Activated CD4-positive, alpha-beta memory T cell treated with anti-CD3 and anti-CD28 coated beads for 36 hours (primary cell): ENCODE measurements at regions not wholly inside any gene's neighbourhood (a gene's known extent, or its start where the extent isn't known, plus 50 kb on each side); places are given as distances from the start of the nearest gene placed in this dataset.
A peak's percentile ranks its signal among the peaks of the same experiment; 100 is the strongest.

Source experiments
- CTCF ChIA-PET: fragments of 350-600 bp; sonication (Branson Sonifier 250); formaldehyde crosslinking; loops from one replicate; lab custom pipeline; 2021; ENCODE audit warnings: antibody characterized with exemption, inconsistent platforms; lab: Charles Lee
- POLR2A ChIA-PET: fragments of 350-600 bp; sonication (Branson Sonifier 250); formaldehyde crosslinking; loops from one replicate; lab custom pipeline; 2021; ENCODE audit warnings: antibody characterized with exemption; lab: Charles Lee
- DNase-seq: peaks from one replicate; pipeline ENCODE4 v3.0.0-alpha.2; 2020
- H3K27ac Mint-ChIP-seq: one replicate; pipeline ENCODE4 v1.8.0; 2021; ENCODE audit warnings: mixed read lengths
- H3K27me3 Mint-ChIP-seq: one replicate; pipeline ENCODE4 v1.8.0; 2021; ENCODE audit warnings: mixed read lengths
- H3K36me3 Mint-ChIP-seq: one replicate; pipeline ENCODE4 v1.8.0; 2021; ENCODE audit warnings: mixed read lengths
- H3K4me1 Mint-ChIP-seq: one replicate; pipeline ENCODE4 v1.8.0; 2021; ENCODE audit warnings: low read depth, mixed read lengths
- H3K4me3 Mint-ChIP-seq: one replicate; pipeline ENCODE4 v1.8.0; 2021; ENCODE audit warnings: mild to moderate bottlenecking, mixed read lengths
- H3K9me3 Mint-ChIP-seq: one replicate; pipeline ENCODE4 v1.8.0; 2021; ENCODE audit warnings: mixed read lengths
- intact Hi-C: fragments of 100-400 bp; cut with micrococcal nuclease; formaldehyde crosslinking; loops from one replicate; pipeline ENCODE4 v1.15.1; 2023

DNA sequence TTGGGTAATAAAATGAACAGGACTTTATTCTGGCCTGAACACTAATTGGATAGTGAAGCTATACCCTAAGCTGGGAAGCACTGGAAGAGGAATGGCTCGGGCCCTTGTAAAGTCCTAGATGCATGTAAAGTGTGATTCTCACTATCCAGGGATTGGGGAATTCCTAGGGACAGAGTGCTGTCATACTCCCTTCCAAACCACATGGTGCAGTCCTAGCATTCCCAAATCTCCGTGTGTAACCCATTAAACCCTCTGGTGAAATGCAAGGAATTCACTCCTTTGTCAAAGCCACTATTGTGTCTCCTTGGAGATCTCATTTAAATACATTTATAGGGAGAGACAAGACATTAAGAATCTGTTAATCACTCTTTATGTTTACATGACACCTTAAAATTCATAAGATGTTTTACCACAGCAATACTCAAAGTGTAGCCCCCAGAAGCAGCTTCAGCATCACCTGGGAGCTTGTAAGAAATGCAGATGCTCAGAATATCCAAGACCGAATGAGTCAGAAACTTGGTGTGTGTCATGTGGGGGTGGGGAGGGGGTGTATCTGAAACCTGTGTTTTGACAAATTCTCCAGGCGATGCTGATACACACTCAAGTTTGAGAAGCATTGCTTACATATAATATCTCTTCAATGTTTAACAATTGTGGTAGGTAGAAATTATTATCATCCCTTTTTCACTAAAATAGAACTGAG is 121.8 kb upstream of the NPHP3 start:
- Mint-ChIP-seq H3K36me3 (no peaks in the 10 kb centered on the region), H3K9me3 (no peaks in the 10 kb centered on the region), H3K4me1 (no peaks in the 10 kb centered on the region), H3K4me3 (no peak overlapping the region), H3K27ac (no peak overlapping the region), H3K27me3 (peaks cover 7% of the 10 kb centered on the region)
- CTCF ChIA-PET: no interaction called here
- DNase-seq: peak; percentile 10
- POLR2A ChIA-PET: no interaction called here
- intact Hi-C loops: no loop called here

DNA sequence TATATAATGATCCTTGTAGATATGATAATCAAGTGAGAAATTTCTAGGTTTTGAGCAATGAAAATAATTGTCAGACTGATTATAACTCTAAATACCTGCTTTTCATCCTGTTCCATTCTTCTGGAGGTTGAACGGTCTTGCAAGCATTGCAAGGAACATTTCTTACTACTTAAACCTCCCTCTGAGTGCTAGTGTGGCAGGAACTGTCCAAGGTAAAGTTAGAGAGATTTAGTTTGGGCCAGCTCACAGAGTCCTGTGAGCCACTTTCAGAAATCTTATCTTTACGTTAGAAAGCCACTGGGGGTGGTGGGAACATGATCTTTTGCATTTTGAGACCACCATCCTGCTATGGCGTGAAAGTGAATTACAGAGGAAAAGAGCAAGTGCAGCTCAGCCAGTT is 121.1 kb upstream of the NPHP3 start:
- Mint-ChIP-seq H3K4me3 (no peak overlapping the region), H3K36me3 (no peaks in the 10 kb centered on the region), H3K9me3 (no peaks in the 10 kb centered on the region), H3K4me1 (no peaks in the 10 kb centered on the region), H3K27ac (no peak overlapping the region), H3K27me3 (peaks cover 7% of the 10 kb centered on the region)
- DNase-seq: no peak
- ChIA-PET CTCF (no interaction called here), POLR2A (no interaction called here)
- intact Hi-C loops: no loop called here

DNA sequence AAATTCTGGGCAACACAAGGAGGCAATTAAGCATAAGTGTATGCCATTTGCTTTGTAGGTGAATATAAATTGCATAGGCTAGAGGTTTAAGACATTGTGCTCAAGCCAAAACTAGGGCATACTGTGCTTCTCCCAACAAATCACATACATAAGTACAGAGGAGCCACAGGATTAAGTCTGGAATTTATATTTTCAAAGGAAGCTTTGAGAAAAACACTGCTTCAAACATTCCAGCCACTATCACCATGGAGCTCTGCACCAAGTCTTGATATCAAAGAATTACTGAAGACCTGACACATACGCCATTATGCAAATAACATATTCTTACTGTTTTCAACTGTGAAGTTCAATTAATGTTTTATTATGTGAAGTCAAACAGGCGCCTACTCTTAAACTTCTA is 119.4 kb upstream of the NPHP3 start:
- no peaks in the 10 kb centered on the region for H3K9me3 Mint-ChIP-seq
- no peak overlapping the region for H3K4me3 Mint-ChIP-seq
- intact Hi-C loops: no loop called here
- no peaks in the 10 kb centered on the region for H3K4me1 Mint-ChIP-seq
- ChIA-PET POLR2A (no interaction called here), CTCF (no interaction called here)
- H3K27me3 Mint-ChIP-seq: peaks cover 7% of the 10 kb centered on the region
- H3K27ac Mint-ChIP-seq: no peak overlapping the region
- H3K36me3 Mint-ChIP-seq: no peaks in the 10 kb centered on the region
- DNase-seq: no peak

DNA sequence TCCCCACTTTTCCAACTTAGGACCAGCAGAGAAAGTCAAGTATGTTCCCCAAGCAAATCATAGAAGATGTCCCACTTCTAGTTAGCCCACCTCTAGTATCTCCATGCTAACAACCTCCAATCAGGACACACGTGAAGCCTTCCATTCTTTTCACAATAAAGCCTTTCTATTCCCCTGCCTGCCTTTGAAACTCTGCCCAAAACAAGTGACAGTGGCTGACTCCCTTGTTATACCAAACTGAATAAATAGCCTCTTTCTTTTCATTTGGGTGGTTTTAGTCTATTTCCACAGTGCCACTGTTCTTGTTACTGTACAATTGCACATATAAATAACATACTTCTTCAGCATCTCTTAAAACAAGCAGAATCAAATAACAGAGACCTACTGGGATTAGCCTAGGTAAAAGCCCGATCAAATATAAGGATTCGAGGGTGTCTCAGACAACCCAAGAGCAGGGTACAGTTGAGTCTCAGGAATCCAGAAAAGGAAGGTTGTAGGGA is 118.0 kb upstream of the NPHP3 start:
- intact Hi-C loops: no loop called here
- CTCF ChIA-PET: no interaction called here
- Mint-ChIP-seq H3K27me3 (peaks cover 10% of the 10 kb centered on the region), H3K9me3 (no peaks in the 10 kb centered on the region), H3K27ac (no peak overlapping the region), H3K36me3 (no peaks in the 10 kb centered on the region), H3K4me1 (no peaks in the 10 kb centered on the region), H3K4me3 (no peak overlapping the region)
- POLR2A ChIA-PET: no interaction called here
- no peak for DNase-seq

DNA sequence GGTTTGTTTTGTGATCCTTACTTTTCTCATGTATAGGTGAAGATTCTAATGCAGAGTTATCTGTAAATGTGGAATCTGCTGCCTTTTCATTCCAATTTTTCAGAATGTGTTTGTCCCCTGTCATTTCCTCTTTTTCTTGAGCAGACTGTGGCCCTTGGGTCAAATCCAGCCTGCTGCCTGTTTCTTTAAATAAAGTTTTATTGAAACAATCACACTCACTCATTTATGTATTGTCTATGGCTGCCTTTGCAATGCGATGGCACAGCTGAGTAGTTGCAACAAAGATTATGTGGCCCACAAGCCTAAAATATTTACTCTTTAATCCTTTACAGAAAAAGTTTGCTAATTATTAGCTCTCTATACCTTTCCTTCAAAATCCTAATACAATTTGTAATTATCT is 116.3 kb upstream of the NPHP3 start:
- Mint-ChIP-seq H3K27me3 (peaks cover 13% of the 10 kb centered on the region), H3K27ac (no peak overlapping the region), H3K4me3 (no peak overlapping the region), H3K4me1 (no peaks in the 10 kb centered on the region), H3K9me3 (no peaks in the 10 kb centered on the region), H3K36me3 (no peaks in the 10 kb centered on the region)
- DNase-seq: no peak
- ChIA-PET CTCF (no interaction called here), POLR2A (no interaction called here)
- intact Hi-C loops: no loop called here

GRCh38 chr3:132837615-132838014 is 115.4 kb upstream of the NPHP3 start:
- intact Hi-C loops: no loop called here
- CTCF ChIA-PET: interaction anchor here (0.7 kb wide), 1 partner anchor 111 kb away, joined by 3 read pairs; no protein-coding TSS in a partner anchor
- POLR2A ChIA-PET: no interaction called here
- H3K4me1 Mint-ChIP-seq: no peaks in the 10 kb centered on the region
- H3K27ac Mint-ChIP-seq: no peak overlapping the region
- H3K36me3 Mint-ChIP-seq: no peaks in the 10 kb centered on the region
- no peak overlapping the region for H3K4me3 Mint-ChIP-seq
- no peak for DNase-seq
- peaks cover 12% of the 10 kb centered on the region for H3K27me3 Mint-ChIP-seq
- no peaks in the 10 kb centered on the region for H3K9me3 Mint-ChIP-seq

DNA sequence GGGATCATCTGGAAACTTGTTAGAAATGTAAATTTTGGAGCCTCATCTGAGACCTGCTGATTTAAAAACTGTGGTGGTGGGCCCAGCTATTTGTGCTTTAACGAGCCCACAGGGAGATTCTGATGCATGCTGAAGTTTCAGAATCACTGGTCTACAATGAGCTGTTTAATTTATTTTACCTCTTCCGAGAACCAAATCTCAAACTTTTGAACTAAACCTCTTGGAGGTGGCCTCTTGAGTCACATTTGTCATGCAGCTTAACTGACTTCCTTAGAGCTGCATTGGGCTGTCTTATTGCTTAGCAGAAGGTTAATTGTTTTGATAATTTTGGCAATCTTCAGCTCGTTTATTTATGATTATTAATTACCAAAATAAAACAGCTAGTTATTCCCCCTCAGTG is 112.1 kb upstream of the NPHP3 start:
- ChIA-PET CTCF (no interaction called here), POLR2A (no interaction called here)
- Mint-ChIP-seq H3K27me3 (peaks cover 6% of the 10 kb centered on the region), H3K9me3 (no peaks in the 10 kb centered on the region), H3K4me1 (no peaks in the 10 kb centered on the region), H3K27ac (no peak overlapping the region), H3K36me3 (no peaks in the 10 kb centered on the region), H3K4me3 (no peak overlapping the region)
- no peak for DNase-seq
- intact Hi-C loops: no loop called here

- H3K36me3 Mint-ChIP-seq: no peaks in the 10 kb centered on the region
- CTCF ChIA-PET: no interaction called here
- H3K27me3 Mint-ChIP-seq: peaks cover 5% of the 10 kb centered on the region
- POLR2A ChIA-PET: no interaction called here
- intact Hi-C loops: no loop called here
- H3K27ac Mint-ChIP-seq: no peak overlapping the region
- no peaks in the 10 kb centered on the region for H3K9me3 Mint-ChIP-seq
- no peak for DNase-seq
- H3K4me1 Mint-ChIP-seq: no peaks in the 10 kb centered on the region
- no peak overlapping the region for H3K4me3 Mint-ChIP-seq
Observed at GRCh38 chr3:132829101-132829500, 106.9 kb upstream of the NPHP3 start.

DNA sequence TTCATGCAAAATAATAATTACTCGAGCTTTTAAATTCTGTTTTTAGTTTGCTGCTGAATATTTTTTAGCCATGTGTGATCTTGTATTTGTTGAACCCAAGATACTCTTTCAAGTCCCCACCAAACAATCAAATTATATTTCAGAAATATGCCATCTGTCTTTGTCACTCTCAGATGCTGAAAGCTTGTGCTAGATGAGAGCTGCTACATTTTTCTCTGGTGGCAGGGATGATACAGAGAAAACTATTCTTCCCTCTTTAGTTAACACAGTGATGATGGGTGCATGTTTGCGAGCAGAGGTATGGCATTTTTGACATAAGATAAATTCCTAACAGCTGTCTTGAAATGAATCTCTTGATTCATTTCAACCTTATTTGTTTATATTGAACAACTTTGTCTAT is 100.6 kb upstream of the NPHP3 start:
- peaks cover 7% of the 10 kb centered on the region for H3K27me3 Mint-ChIP-seq
- no peak overlapping the region for H3K27ac Mint-ChIP-seq
- no peaks in the 10 kb centered on the region for H3K36me3 Mint-ChIP-seq
- no peaks in the 10 kb centered on the region for H3K9me3 Mint-ChIP-seq
- no peak for DNase-seq
- H3K4me1 Mint-ChIP-seq: no peaks in the 10 kb centered on the region
- no peak overlapping the region for H3K4me3 Mint-ChIP-seq
- CTCF ChIA-PET: no interaction called here
- POLR2A ChIA-PET: no interaction called here
- intact Hi-C loops: no loop called here

GRCh38 chr3:132822266-132822665 is 100.1 kb upstream of the NPHP3 start:
- Mint-ChIP-seq H3K27ac (no peak overlapping the region), H3K36me3 (no peaks in the 10 kb centered on the region), H3K9me3 (no peaks in the 10 kb centered on the region), H3K4me3 (no peak overlapping the region), H3K4me1 (no peaks in the 10 kb centered on the region), H3K27me3 (peaks cover 7% of the 10 kb centered on the region)
- no peak for DNase-seq
- intact Hi-C loops: no loop called here
- CTCF ChIA-PET: no interaction called here
- POLR2A ChIA-PET: no interaction called here

DNA sequence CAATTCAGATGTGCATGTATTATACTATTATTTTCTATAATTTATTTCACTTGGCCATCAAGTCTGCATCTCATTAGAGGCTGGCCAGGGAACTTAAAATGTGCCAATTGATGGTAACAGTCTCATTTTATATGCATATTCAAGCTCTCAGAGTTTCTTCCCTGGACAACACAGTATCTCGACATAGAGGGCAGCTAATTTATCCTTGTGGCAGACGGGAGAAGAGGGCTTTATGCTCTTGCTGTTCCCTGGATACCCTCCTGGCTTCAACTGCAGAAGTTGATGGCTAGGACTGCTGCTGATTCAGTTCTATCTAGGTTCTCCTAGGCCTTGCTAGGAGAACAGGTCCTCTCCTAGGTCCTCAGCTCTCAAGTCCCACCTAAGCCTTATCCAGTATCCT is 99.1 kb upstream of the NPHP3 start:
- ChIA-PET CTCF (no interaction called here), POLR2A (no interaction called here)
- H3K27me3 Mint-ChIP-seq: peaks cover 1% of the 10 kb centered on the region
- H3K36me3 Mint-ChIP-seq: no peaks in the 10 kb centered on the region
- no peak overlapping the region for H3K27ac Mint-ChIP-seq
- no peaks in the 10 kb centered on the region for H3K4me1 Mint-ChIP-seq
- no peak overlapping the region for H3K4me3 Mint-ChIP-seq
- no peak for DNase-seq
- intact Hi-C loops: no loop called here
- no peaks in the 10 kb centered on the region for H3K9me3 Mint-ChIP-seq

- POLR2A ChIA-PET: no interaction called here
- Mint-ChIP-seq H3K4me1 (no peaks in the 10 kb centered on the region), H3K27me3 (peaks cover 3% of the 10 kb centered on the region), H3K9me3 (no peaks in the 10 kb centered on the region), H3K4me3 (no peak overlapping the region), H3K36me3 (no peaks in the 10 kb centered on the region), H3K27ac (no peak overlapping the region)
- no peak for DNase-seq
- CTCF ChIA-PET: no interaction called here
- intact Hi-C loops: no loop called here
Observed at GRCh38 chr3:132818251-132818650, 96.0 kb upstream of the NPHP3 start.

- Mint-ChIP-seq H3K27me3 (peaks cover 4% of the 10 kb centered on the region), H3K4me3 (no peak overlapping the region), H3K36me3 (no peaks in the 10 kb centered on the region), H3K9me3 (no peaks in the 10 kb centered on the region), H3K27ac (no peak overlapping the region), H3K4me1 (no peaks in the 10 kb centered on the region)
- ChIA-PET POLR2A (no interaction called here), CTCF (no interaction called here)
- intact Hi-C loops: no loop called here
- no peak for DNase-seq
Observed at GRCh38 chr3:132817646-132818177, 95.5 kb upstream of the NPHP3 start.
